ENCODE measurements at regions not wholly inside any gene's neighbourhood (a gene's known extent, or its start where the extent isn't known, plus 50 kb on each side); places are given as distances from the start of the nearest gene placed in this dataset.

DNA sequence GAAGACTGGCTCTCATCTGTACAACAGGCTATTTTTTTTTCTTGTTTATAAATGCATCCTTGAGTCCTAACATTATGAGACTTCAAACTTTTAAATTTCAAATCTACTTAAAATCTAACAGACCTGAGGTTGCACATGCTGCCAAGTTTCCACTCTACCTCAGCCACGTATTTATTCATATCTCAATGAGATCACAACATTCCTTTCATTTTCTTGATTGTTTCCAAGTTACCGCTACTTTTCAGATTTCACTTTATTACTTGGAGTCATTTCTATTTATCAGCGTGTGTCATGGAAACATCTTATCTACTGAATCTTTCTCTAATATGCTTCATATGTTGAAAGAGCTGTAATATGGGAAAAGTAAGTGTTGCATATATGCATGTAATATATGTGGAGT is 1257.5 kb upstream of the ATXN8OS start:
- WGBS (ENCODE audit: insufficient coverage, insufficient replicate concordance, low lambda C conversion rate, missing lambda C conversion rate): 28% methylated on average over 3 of the region's 3 CpGs
- ATAC-seq (no peak), FAIRE-seq (no peak), DNase-seq (ENCODE audit: low read depth, low spot score) (no peak)
- H3K9me3 ChIP-seq (replicated peaks; ENCODE audit: control insufficient read depth, insufficient read depth, low read length): no peaks in the 10 kb centered on the region
- no peak overlapping the region for H3K4me2 ChIP-seq (ENCODE audit: control insufficient read depth, insufficient read depth)
- no TSS peak for BruUV-seq (replicated peaks)
- RAD21 ChIA-PET (ENCODE audit: unreplicated experiment): no interaction called here
- no peaks in the 10 kb centered on the region for H3K36me3 ChIP-seq (ENCODE audit: control insufficient read depth in 2 of 2, insufficient read depth in 2 of 2, low read length in 1 of 2)
- no peaks in the 10 kb centered on the region for H3K4me1 ChIP-seq (ENCODE audit: control insufficient read depth, insufficient read depth, low read length)
- intact Hi-C loops (cut with micrococcal nuclease; ENCODE audit: unreplicated experiment): no loop called here
- TF ChIP-seq NBN (IDR thresholded peaks at IDR 0.05) (no peak), ATF7 (IDR thresholded peaks at IDR 0.05; ENCODE audit: low read depth) (no peak), SMAD1 (IDR thresholded peaks at IDR 0.05; ENCODE audit: low read depth, partially characterized antibody) (no peak), MYB (IDR thresholded peaks at IDR 0.05; ENCODE audit: borderline replicate concordance, low read depth, low read length) (no peak), TARDBP (IDR thresholded peaks at IDR 0.05; ENCODE audit: borderline replicate concordance) (no peak), POLR2AphosphoS5 (IDR thresholded peaks at IDR 0.05; ENCODE audit: low read length) (no peak), POU2F2 (IDR thresholded peaks at IDR 0.05; ENCODE audit: borderline replicate concordance, low read depth, low read length) (no peak), TBL1XR1 (IDR thresholded peaks at IDR 0.05; ENCODE audit: low read depth, low read length) (no peak), ZZZ3 (IDR thresholded peaks at IDR 0.05; ENCODE audit: control insufficient read depth, insufficient read length, low read depth) (no peak), ZNF207 (IDR thresholded peaks at IDR 0.05; ENCODE audit: borderline replicate concordance) (no peak), STAT1 (conservative IDR thresholded peaks at IDR 0.05) (no peak), BRCA1 (IDR thresholded peaks at IDR 0.05; ENCODE audit: low read depth, low read length) (no peak)
- TF ChIP-seq, protein P1, sequence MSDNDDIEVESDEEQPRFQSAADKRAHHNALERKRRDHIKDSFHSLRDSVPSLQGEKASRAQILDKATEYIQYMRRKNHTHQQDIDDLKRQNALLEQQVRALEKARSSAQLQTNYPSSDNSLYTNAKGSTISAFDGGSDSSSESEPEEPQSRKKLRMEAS (IDR thresholded peaks at IDR 0.05; ENCODE audit: low read depth, low read length): no peak
- TF ChIP-seq, protein P2, sequence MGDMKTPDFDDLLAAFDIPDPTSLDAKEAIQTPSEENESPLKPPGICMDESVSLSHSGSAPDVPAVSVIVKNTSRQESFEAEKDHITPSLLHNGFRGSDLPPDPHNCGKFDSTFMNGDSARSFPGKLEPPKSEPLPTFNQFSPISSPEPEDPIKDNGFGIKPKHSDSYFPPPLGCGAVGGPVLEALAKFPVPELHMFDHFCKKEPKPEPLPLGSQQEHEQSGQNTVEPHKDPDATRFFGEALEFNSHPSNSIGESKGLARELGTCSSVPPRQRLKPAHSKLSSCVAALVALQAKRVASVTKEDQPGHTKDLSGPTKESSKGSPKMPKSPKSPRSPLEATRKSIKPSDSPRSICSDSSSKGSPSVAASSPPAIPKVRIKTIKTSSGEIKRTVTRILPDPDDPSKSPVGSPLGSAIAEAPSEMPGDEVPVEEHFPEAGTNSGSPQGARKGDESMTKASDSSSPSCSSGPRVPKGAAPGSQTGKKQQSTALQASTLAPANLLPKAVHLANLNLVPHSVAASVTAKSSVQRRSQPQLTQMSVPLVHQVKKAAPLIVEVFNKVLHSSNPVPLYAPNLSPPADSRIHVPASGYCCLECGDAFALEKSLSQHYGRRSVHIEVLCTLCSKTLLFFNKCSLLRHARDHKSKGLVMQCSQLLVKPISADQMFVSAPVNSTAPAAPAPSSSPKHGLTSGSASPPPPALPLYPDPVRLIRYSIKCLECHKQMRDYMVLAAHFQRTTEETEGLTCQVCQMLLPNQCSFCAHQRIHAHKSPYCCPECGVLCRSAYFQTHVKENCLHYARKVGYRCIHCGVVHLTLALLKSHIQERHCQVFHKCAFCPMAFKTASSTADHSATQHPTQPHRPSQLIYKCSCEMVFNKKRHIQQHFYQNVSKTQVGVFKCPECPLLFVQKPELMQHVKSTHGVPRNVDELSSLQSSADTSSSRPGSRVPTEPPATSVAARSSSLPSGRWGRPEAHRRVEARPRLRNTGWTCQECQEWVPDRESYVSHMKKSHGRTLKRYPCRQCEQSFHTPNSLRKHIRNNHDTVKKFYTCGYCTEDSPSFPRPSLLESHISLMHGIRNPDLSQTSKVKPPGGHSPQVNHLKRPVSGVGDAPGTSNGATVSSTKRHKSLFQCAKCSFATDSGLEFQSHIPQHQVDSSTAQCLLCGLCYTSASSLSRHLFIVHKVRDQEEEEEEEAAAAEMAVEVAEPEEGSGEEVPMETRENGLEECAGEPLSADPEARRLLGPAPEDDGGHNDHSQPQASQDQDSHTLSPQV (IDR thresholded peaks at IDR 0.05): no peak
- TF ChIP-seq, protein P3, sequence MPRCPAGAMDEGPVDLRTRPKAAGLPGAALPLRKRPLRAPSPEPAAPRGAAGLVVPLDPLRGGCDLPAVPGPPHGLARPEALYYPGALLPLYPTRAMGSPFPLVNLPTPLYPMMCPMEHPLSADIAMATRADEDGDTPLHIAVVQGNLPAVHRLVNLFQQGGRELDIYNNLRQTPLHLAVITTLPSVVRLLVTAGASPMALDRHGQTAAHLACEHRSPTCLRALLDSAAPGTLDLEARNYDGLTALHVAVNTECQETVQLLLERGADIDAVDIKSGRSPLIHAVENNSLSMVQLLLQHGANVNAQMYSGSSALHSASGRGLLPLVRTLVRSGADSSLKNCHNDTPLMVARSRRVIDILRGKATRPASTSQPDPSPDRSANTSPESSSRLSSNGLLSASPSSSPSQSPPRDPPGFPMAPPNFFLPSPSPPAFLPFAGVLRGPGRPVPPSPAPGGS (IDR thresholded peaks at IDR 0.05; ENCODE audit: borderline replicate concordance, insufficient read depth, low read depth, low read length, poor library complexity, severe bottlenecking): no peak
- in situ Hi-C loops (cut with MboI): no loop called here
- H3K4me3 ChIP-seq: no peak overlapping the region
- no peak overlapping the region for H2AFZ ChIP-seq (ENCODE audit: control insufficient read depth, low read depth, low read length)
- no peaks in the 10 kb centered on the region for H3K27me3 ChIP-seq (replicated peaks in 1 of 2; ENCODE audit: control insufficient read depth in 2 of 2, insufficient read depth in 2 of 2, low read length in 1 of 2)
- H3K9ac ChIP-seq (ENCODE audit: control insufficient read depth, insufficient read depth, low read length): no peak overlapping the region
- POLR2A ChIA-PET: no interaction called here
- CTCF ChIA-PET: no interaction called here
- no peak overlapping the region for H3K27ac ChIP-seq (ENCODE audit: control insufficient read depth, insufficient read depth)
- H3K79me2 ChIP-seq (ENCODE audit: control insufficient read depth, insufficient read depth, low read length): no peaks in the 10 kb centered on the region
- no peaks in the 10 kb centered on the region for H4K20me1 ChIP-seq (ENCODE audit: control insufficient read depth, insufficient read depth)
- SMC1A ChIA-PET (ENCODE audit: uncharacterized antibody, unreplicated experiment): interaction anchor here (1.6 kb wide), 1 partner anchor 10 kb away, joined by 3 read pairs; no protein-coding TSS in a partner anchor
